Calu3 (cell line): ENCODE measurements at regions not wholly inside any gene's neighbourhood (a gene's known extent, or its start where the extent isn't known, plus 50 kb on each side); places are given as distances from the start of the nearest gene placed in this dataset.

Experiments
- BruUV-seq: library from RNA; stranded (reverse); fragments of 400-500 nt; replicated peaks from 2 replicates; lab custom pipeline; 2021; lab: Mats Ljungman, UMichigan
- CTCF ChIA-PET: fragments of 300-600 bp; sonication (Branson Sonifier 250); formaldehyde crosslinking; loops from one replicate; lab custom pipeline; 2022; ENCODE audit warnings: antibody characterized with exemption; lab: Charles Lee
- DNase-seq: peaks from one replicate; pipeline ENCODE4 v3.0.0; 2022
- H3K27ac Mint-ChIP-seq: one replicate; pipeline ENCODE4 v1.8.0; 2022; ENCODE audit warnings: mixed read lengths; ENCODE audit not compliant: unreplicated experiment
- H3K27me3 Mint-ChIP-seq: one replicate; pipeline ENCODE4 v1.8.0; 2022; ENCODE audit warnings: mixed read lengths; ENCODE audit not compliant: unreplicated experiment
- H3K36me3 Mint-ChIP-seq: one replicate; pipeline ENCODE4 v1.8.0; 2022; ENCODE audit warnings: mild to moderate bottlenecking, moderate library complexity, mixed read lengths; ENCODE audit not compliant: insufficient read depth, unreplicated experiment
- H3K4me1 Mint-ChIP-seq: one replicate; pipeline ENCODE4 v1.8.0; 2022; ENCODE audit warnings: mild to moderate bottlenecking, low read depth, mixed read lengths; ENCODE audit not compliant: unreplicated experiment
- H3K4me3 Mint-ChIP-seq: one replicate; pipeline ENCODE4 v1.8.0; 2022; ENCODE audit warnings: mild to moderate bottlenecking, low read depth, moderate library complexity, mixed read lengths; ENCODE audit not compliant: unreplicated experiment
- H3K9me3 Mint-ChIP-seq: one replicate; pipeline ENCODE4 v1.8.0; 2022; ENCODE audit warnings: low read depth, mixed read lengths; ENCODE audit not compliant: unreplicated experiment
- intact Hi-C: fragments of 100-400 bp; cut with micrococcal nuclease; formaldehyde crosslinking; loops from one replicate; pipeline ENCODE4 v1.10.0; 2022; ENCODE audit not compliant: unreplicated experiment
- TF ChIP-seq, protein P1 (sequence below): fragments of 200-600 bp; IDR thresholded peaks from one replicate; pipeline ENCODE4 v1.8.0; 2022; ENCODE audit warnings: antibody characterized with exemption; ENCODE audit not compliant: unreplicated experiment

DNA sequence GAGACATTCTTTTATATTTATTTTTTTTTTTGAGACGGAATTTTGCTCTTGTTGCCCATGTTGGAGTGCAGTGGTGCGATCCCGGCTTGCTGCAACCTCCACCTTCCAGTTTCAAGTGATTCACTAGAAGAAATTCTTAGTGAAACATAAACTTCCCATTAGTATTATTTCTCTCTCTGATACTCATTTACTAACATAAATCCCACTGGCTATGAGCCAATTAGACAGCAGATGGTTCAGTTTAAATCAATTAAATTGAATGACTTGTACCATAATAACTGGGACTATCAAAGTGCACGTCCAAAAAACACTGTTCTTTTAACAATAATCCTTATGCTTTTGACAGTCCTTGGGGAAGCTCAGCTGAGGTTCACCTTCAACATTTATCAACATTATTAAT is 111.2 kb upstream of the PTCHD4 start:
- TF ChIP-seq, protein P1, sequence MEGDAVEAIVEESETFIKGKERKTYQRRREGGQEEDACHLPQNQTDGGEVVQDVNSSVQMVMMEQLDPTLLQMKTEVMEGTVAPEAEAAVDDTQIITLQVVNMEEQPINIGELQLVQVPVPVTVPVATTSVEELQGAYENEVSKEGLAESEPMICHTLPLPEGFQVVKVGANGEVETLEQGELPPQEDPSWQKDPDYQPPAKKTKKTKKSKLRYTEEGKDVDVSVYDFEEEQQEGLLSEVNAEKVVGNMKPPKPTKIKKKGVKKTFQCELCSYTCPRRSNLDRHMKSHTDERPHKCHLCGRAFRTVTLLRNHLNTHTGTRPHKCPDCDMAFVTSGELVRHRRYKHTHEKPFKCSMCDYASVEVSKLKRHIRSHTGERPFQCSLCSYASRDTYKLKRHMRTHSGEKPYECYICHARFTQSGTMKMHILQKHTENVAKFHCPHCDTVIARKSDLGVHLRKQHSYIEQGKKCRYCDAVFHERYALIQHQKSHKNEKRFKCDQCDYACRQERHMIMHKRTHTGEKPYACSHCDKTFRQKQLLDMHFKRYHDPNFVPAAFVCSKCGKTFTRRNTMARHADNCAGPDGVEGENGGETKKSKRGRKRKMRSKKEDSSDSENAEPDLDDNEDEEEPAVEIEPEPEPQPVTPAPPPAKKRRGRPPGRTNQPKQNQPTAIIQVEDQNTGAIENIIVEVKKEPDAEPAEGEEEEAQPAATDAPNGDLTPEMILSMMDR = no peak
- no TSS peak for BruUV-seq
- Mint-ChIP-seq H3K9me3 (no peaks in the 10 kb centered on the region), H3K4me3 (no peak overlapping the region), H3K27ac (no peak overlapping the region), H3K36me3 (no peaks in the 10 kb centered on the region), H3K4me1 (no peaks in the 10 kb centered on the region), H3K27me3 (no peaks in the 10 kb centered on the region)
- CTCF ChIA-PET = no interaction called here
- intact Hi-C loops = no loop called here
- DNase-seq = no peak

- no peak overlapping the region for H3K4me3 Mint-ChIP-seq
- no peak for DNase-seq
- CTCF ChIA-PET = no interaction called here
- H3K4me1 Mint-ChIP-seq = no peaks in the 10 kb centered on the region
- H3K27ac Mint-ChIP-seq = no peak overlapping the region
- no TSS peak for BruUV-seq
- TF ChIP-seq, protein P1 = no peak
- H3K36me3 Mint-ChIP-seq = no peaks in the 10 kb centered on the region
- no peaks in the 10 kb centered on the region for H3K27me3 Mint-ChIP-seq
- intact Hi-C loops = no loop called here
- peaks cover 5% of the 10 kb centered on the region for H3K9me3 Mint-ChIP-seq
These were observed 102.2 kb upstream of the PTCHD4 start for GRCh38 chr6:48213076-48213788.

DNA sequence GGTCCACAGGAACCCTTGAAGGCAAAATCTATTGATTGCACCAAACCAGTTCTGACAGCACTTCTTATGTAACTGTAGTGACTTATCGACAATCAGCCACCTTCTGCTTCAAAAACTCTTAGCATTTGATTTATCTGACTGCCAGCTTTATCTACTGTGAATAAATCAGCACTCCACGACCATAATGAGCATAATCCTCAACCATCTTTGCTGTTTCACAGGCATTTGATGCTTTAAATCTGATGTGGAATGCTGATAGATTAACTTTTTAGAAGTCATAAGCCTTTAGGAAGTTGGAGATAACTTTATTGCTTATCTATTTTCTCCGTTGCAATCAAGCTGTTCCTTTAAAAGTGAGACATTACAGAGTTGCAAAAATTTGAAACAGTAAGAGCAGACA is 101.5 kb upstream of the PTCHD4 start:
- no peaks in the 10 kb centered on the region for H3K4me1 Mint-ChIP-seq
- DNase-seq = no peak
- H3K27ac Mint-ChIP-seq = no peak overlapping the region
- no peaks in the 10 kb centered on the region for H3K27me3 Mint-ChIP-seq
- intact Hi-C loops = no loop called here
- TF ChIP-seq, protein P1 = no peak
- CTCF ChIA-PET = no interaction called here
- H3K36me3 Mint-ChIP-seq = no peaks in the 10 kb centered on the region
- no peak overlapping the region for H3K4me3 Mint-ChIP-seq
- no TSS peak for BruUV-seq
- peaks cover 5% of the 10 kb centered on the region for H3K9me3 Mint-ChIP-seq

DNA sequence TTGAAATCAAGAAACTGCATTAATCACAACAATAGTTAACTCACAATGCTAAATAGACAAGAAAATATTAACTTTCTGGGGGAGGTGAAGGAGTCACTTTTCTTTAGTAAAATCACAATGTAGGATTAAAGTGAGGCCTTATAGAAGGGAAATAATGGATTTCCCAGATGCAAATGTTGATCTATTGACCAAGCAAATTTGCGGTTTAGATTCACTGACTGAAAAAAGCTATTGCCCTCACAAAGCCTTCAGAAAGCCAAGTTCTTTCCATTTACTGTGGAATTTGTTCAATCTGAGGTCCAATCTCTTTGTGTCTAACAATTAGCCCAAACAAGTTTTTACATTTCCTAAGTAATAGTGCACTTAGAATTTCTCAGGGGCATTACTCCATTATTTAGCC is 95.1 kb upstream of the PTCHD4 start:
- BruUV-seq = no TSS peak
- Mint-ChIP-seq H3K9me3 (peaks cover 7% of the 10 kb centered on the region), H3K4me1 (no peaks in the 10 kb centered on the region), H3K4me3 (no peak overlapping the region), H3K27me3 (no peaks in the 10 kb centered on the region), H3K27ac (no peak overlapping the region), H3K36me3 (no peaks in the 10 kb centered on the region)
- no peak for DNase-seq
- intact Hi-C loops = no loop called here
- TF ChIP-seq, protein P1 = no peak
- CTCF ChIA-PET = no interaction called here
